ENCODE measurements at regions not wholly inside any gene's neighbourhood (a gene's known extent, or its start where the extent isn't known, plus 50 kb on each side); places are given as distances from the start of the nearest gene placed in this dataset.
"Not testable (repeated sequence)": the region's sequence is repeated elsewhere in the genome, so short reads cannot be mapped to it uniquely, and the experiment has no call there.

DNA sequence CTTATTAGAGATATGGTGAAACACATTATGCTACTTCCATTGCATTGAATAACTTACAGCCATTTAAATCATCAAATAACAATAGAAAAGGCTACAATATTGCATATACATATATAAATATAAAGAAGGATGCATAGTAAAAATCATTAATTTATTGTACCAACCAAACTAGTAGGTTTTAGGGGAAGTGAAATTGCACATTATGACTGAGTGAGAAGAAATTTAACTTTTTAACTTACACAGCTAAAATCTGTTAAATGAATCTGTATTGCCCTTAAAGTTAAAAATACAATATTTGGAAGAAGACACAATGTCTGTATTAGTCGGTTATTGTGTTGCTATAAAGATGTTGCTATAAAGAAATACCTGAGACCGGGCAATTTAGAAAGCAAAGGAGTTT lies 2073.7 kb upstream of the ACO1 start:
- DNase-seq (ENCODE audit: low spot score) = no peak

DNA sequence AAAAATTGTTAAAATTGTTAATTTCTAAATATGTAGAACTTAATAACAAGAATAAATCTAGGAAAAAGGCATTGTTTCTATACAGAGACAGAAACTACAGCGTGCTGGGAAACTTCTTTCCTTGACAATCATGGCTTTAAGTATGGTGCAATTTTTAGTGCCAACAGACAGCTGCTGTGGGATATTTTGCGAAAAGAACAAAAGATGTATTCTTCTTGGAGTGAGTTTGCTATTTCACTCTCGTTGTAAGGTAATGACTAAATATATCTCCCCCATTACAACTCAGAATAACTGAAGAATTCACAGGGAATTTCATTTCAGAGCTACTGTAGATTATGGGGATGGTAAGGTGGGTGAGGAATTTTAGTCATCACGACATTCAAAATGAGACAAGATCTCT lies 2055.0 kb upstream of the ACO1 start:
- DNase-seq (ENCODE audit: low spot score) = no peak

GRCh38 chr9:30348904-30349303 lies 2035.5 kb upstream of the ACO1 start:
- DNase-seq (ENCODE audit: low spot score) = no peak

- no peak for DNase-seq (ENCODE audit: low spot score)
Measured at GRCh38 chr9:30349526-30350513, 2034.6 kb upstream of the ACO1 start.

- DNase-seq (ENCODE audit: low spot score) = no peak
Measured at GRCh38 chr9:30356221-30356620, 2028.2 kb upstream of the ACO1 start.

DNA sequence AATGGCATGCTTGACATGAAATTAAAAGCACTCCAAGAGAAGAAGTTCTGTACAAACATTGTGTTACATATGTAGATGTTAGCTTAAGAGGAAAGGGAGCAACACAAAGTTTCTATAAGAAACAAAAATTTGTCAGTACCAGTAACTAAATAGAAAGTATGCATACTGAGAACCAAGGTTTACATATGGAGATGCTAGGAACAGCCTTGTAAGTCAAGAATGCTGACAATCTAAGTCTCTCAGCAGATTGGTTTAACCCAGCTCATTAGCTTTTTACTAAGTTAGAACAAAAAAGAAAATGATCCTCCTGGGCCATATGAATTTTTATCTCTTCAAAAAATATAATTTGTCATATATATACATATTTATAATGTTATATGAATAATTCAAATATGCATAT lies 2022.1 kb upstream of the ACO1 start:
- no peak for DNase-seq (ENCODE audit: low spot score)

DNA sequence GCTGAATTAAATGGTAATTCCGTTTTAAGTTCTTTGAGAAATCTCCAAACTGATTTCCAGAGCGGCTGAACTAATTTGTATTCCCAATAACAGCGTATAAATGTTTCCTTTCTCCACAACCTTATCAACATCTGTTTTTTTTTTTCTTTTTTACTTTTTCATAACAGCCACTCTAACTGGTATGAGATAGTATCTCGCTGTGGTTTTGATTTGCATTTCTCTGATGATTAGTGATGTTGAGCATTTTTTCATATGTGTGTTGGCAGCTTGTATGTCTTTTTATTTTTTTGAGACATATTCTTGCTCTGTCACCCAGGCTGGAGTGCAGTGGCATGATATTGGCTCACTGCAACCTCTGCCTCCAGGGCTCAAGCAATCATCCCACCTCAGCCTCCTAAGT lies 2018.3 kb upstream of the ACO1 start:
- not testable (repeated sequence) for DNase-seq (ENCODE audit: low spot score)

DNA sequence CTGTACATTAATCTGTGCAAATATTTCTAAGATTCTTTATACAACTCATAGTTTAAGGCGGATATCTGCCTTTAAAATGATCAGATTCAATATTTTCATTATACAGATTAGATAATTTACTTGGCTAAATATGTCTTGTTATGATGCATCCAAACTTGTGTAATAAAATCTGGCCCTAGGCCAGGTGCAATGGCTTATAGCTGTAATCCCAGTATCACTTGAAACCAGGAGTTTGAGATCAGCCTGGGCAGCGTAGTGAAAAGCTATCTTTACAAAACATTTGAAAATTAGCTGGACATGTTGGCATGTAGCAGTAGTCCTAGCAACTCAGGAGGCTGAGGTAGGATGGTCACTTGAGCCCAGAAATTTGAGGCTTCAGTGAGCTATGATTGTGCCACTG lies 2002.2 kb upstream of the ACO1 start:
- DNase-seq (ENCODE audit: low spot score) = no peak

GRCh38 chr9:30410273-30410672 lies 1974.2 kb upstream of the ACO1 start:
- no peak for DNase-seq (ENCODE audit: low spot score)

DNA sequence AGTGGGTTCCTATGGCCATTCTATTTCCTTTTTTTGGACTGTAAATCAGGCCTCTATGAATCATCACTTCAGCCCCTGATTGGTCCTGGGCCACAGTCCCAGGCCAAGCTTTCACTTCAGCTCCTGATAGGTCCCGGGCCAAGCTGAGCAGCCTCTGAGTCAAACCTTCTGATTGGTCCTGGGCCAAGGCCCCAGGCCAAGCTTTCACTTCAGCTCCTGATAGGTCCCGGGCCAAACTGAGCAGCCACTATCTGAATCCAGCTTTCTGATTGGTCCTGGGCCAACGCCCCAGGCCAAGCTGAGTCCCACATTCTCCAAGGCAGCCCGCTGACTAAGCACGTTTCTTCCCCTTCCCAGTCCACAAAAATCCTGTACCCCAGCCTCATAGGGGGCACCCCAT lies 1972.9 kb upstream of the ACO1 start:
- no peak for DNase-seq (ENCODE audit: low spot score)

DNA sequence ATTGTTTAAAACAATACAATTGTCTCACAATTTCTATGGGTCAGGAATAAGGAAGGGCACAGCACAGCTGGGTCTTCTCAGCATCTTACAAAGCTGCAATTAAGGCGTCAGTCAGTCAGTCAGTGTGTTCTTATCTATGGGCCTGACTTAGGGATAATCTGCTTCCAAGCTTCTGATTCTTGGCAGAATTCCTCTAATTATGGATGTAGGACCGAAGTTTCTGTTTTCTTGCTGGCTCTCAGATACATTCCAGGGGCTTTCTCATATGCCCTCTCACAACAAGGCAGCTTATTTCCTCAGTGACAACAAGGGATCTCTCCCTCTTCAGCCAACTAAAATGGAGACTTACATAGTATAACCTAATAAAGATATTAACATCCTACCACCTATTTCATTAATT lies 1925.3 kb upstream of the ACO1 start:
- DNase-seq (ENCODE audit: low spot score) = no peak

DNA sequence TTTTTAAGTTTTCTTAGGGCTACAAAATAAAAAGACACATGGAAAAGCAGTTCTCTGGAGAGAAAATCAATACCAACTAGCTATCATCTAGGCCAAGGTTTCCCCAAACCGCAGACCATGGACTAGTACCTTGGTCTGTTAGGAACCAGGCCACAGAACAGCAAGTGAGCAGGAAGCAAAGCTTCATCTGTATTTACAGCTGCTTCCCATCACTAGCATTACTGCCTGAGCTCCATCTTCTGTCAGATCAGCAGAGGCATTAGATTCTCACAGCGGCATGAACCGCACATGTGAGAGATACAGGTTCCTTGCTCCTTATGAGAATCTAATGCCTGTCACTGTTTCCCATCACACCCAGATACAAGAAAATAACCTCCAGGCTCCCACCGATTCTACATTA lies 1907.6 kb upstream of the ACO1 start:
- DNase-seq (ENCODE audit: low spot score) = no peak

DNA sequence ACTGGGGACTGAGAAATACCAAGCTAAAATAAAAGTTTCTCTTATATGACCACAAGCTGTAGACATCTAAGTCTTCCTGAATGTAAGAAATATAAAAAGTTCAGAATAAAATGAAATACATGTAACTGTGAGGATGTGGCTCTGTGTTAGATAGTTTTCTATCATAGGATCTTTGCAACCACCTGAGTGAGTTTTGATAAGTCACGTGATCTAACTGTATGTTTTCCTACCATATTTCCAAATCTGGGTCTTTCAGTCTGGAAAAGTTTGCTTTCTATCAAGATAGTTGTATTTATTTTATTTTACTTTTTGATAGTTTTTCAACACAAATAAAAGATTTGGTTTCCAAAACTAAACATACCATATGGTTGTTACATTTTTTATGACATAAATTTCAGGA lies 1905.8 kb upstream of the ACO1 start:
- DNase-seq (ENCODE audit: low spot score) = no peak

DNA sequence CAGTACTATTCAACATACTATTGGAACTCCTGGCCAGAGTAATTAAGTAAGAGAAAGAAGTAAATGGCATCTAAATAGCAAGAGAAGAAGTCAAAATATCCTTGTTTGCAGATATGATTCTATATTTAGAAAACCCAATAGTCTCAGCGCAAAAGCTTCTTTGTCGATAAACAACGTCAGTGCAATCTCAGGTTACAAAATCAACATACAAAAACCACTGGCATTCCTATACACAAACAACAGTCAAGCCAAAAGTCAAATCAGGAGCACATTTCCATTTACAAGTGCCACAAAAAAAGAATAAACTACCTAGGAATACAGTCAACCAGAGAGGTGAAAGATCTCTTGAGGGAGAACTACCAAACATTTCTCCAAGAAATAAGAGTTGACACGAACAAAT lies 1901.9 kb upstream of the ACO1 start:
- DNase-seq (ENCODE audit: low spot score) = no peak

- DNase-seq (ENCODE audit: low spot score) = no peak
Measured at GRCh38 chr9:30484690-30485089, 1899.8 kb upstream of the ACO1 start.

- no peak for DNase-seq (ENCODE audit: low spot score)
Measured at GRCh38 chr9:30504502-30504905, 1879.9 kb upstream of the ACO1 start.

DNA sequence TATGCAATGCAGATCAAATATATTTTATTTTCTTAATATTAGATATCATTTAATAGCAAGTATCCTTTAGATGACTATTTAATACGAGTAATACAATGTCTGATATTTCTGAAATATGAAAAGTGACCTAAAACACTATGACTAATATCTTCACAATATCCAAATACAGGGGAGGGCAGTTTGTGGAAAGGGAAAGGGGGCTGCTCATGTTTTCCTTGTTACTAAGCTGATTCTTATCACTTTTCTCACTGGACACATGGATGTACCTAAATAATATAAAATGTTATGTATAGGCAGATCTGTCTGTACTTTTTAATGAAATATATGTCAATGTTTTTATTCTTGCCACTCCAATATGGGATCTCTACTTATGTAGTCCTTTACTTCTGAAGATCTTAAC lies 1879.1 kb upstream of the ACO1 start:
- no peak for DNase-seq (ENCODE audit: low spot score)

- no peak for DNase-seq (ENCODE audit: low spot score)
Measured at GRCh38 chr9:30506749-30507148, 1877.7 kb upstream of the ACO1 start.

GRCh38 chr9:30507166-30507565 lies 1877.3 kb upstream of the ACO1 start:
- no peak for DNase-seq (ENCODE audit: low spot score)

DNA sequence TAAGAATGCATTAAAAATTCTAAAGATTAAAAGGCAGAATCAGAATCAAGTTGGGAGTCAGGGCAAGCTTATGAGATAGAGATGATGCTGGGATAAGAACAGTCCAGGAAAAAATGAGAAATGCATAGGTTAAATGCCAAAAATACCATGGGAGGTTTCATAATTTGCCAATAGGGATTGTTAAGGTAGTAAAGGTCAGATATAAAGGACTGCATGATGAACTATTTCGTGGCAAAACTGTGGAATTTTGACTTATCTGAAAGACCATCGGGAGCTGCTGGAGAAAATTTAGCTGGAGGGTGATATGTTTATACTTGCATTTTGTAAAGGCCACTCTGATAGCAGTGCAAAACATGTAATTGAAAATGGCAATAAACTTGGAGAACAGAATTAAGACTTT lies 1872.8 kb upstream of the ACO1 start:
- DNase-seq (ENCODE audit: low spot score) = no peak

- DNase-seq (ENCODE audit: low spot score) = no peak
Measured at GRCh38 chr9:30519166-30519565, 1865.3 kb upstream of the ACO1 start.

- DNase-seq (ENCODE audit: low spot score) = no peak
Measured at GRCh38 chr9:30519756-30520155, 1864.7 kb upstream of the ACO1 start.

GRCh38 chr9:30522061-30522460 lies 1862.4 kb upstream of the ACO1 start:
- no peak for DNase-seq (ENCODE audit: low spot score)

DNA sequence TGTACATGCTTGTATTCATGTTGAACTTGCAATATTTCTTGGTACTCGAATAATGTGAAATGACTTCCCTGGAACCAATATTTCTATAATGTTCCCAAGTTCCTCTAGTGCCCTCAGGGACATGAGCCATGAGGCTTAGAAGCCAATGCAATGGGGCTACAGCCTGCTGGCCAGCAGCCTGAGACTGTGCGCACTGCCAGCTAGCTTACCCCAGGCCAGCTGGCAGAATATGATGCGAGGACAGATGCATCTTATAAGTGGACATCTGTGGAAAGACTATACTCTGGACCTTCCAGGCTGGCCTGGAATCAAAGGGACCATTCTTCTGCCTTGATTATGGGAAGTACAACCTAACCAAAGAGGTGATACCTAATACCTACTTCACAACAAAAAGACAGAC lies 1862.0 kb upstream of the ACO1 start:
- DNase-seq (ENCODE audit: low spot score) = no peak
